Testis (tissue), 2 donors: ENCODE measurements at regions not wholly inside any gene's neighbourhood (a gene's known extent, or its start where the extent isn't known, plus 50 kb on each side); places are given as distances from the start of the nearest gene placed in this dataset.

Source experiments
- DNase-seq: peaks from one replicate; pipeline ENCODE4 v3.0.0-alpha.2; 2019
- H3K27ac ChIP-seq, 2 donors: fragments of 200-600 bp; sonication (generic); one replicate each; pipeline ENCODE4 v1.5.1; 2019
- H3K27me3 ChIP-seq: fragments of 200-600 bp; sonication (generic); one replicate; pipeline ENCODE4 v1.5.1; 2019
- H3K36me3 ChIP-seq: fragments of 200-600 bp; sonication (generic); one replicate; pipeline ENCODE4 v1.5.1; 2017; ENCODE audit warnings: low read depth; ENCODE audit errors: missing control alignments
- H3K4me1 ChIP-seq: fragments of 200-600 bp; sonication (generic); one replicate; pipeline ENCODE4 v1.5.1; 2019
- H3K4me3 ChIP-seq, 2 donors: fragments of 200-600 bp; sonication (generic); one replicate each; pipeline ENCODE4 v1.5.1; 2017 to 2019
- H3K9me3 ChIP-seq: fragments of 200-600 bp; sonication (generic); one replicate; pipeline ENCODE4 v1.5.1; 2017
- CTCF ChIP-seq, 3 experiments: fragments of 450-650 bp in 2 of 3; fragments of 200-600 bp in 1 of 3; sonication (generic) in 1 of 3; IDR thresholded peaks; one replicate each; pipeline ENCODE4 v1.5.1; 2016 to 2019; ENCODE audit warnings: antibody characterized with exemption in 3 of 3, mild to moderate bottlenecking in 2 of 3, moderate library complexity in 1 of 3
- POLR2A ChIP-seq: fragments of 450-650 bp; IDR thresholded peaks from one replicate; pipeline ENCODE4 v1.6.1; 2017; ENCODE audit warnings: antibody characterized with exemption, mild to moderate bottlenecking, moderate library complexity
- WGBS, 2 donors: methylation state at CpG; one replicate each; pipeline ENCODE4 v1.1.5; 2018; 5-methylcytosine and 5-hydroxymethylcytosine counted together
- intact Hi-C: fragments of 100-400 bp; cut with DNase I; formaldehyde crosslinking; loops from one replicate; pipeline ENCODE4 v1.15.1; 2023; ENCODE audit warnings: low total_unique reads

GRCh38 chr18:27349284-27349882 is 164.3 kb upstream of the CHST9 start:
- Histone ChIP-seq H3K4me3 (no peak overlapping the region), H3K4me1 (no peaks in the 10 kb centered on the region), H3K27ac (no peak overlapping the region), H3K9me3 (no peaks in the 10 kb centered on the region), H3K27me3 (no peaks in the 10 kb centered on the region), H3K36me3 (no peaks in the 10 kb centered on the region)
- no peak for DNase-seq
- WGBS, 2 donors, result 86 to 87% methylated on average over 4 of the region's 4 CpGs
- TF ChIP-seq CTCF (IDR thresholded peaks at IDR 0.05), result no peak
- intact Hi-C loops, result no loop called here

- intact Hi-C loops, result no loop called here
- WGBS, 2 donors, result 83 to 90% methylated on average over 1 of the region's 1 CpG
Measured at GRCh38 chr18:27331606-27332005, 146.5 kb upstream of the CHST9 start.

DNA sequence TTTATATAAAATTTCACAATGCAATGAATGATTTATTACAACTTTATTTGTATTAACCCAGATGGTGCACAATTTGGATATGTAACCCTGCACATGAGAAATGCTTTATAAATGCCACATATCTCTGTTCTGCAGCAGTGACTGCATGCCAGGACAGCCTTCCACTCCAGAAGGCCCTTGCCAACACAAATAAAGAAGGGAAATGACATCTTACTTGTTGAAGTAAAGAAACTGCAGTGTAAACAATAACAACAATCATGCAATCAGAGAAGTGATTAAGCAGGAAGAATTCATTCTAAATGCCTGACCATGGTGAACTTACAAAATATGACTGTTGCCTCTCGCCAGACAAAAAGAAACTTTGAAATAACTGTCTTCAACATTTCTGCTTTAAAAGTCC is 129.9 kb upstream of the CHST9 start:
- no peaks in the 10 kb centered on the region for H3K27me3 ChIP-seq

More at GRCh38 chr18:27331606-27332005, 146.5 kb upstream of the CHST9 start:
- no peaks in the 10 kb centered on the region for H3K27me3 ChIP-seq
- H3K4me1 ChIP-seq, result no peaks in the 10 kb centered on the region
- H3K36me3 ChIP-seq, result no peaks in the 10 kb centered on the region
- H3K4me3 ChIP-seq, result no peak overlapping the region
- no peaks in the 10 kb centered on the region for H3K9me3 ChIP-seq
- no peak for TF ChIP-seq POLR2A
- TF ChIP-seq CTCF (IDR thresholded peaks at IDR 0.05), result no peak
- no peak for DNase-seq
- H3K27ac ChIP-seq, result no peak overlapping the region

GRCh38 chr18:27313678-27314077 is 128.6 kb upstream of the CHST9 start:
- DNase-seq, result no peak
- Histone ChIP-seq H3K36me3 (no peaks in the 10 kb centered on the region), H3K27ac (no peak overlapping the region), H3K27me3 (no peaks in the 10 kb centered on the region), H3K9me3 (no peaks in the 10 kb centered on the region), H3K4me1 (no peaks in the 10 kb centered on the region), H3K4me3 (no peak overlapping the region)
- WGBS, 2 donors, result 13 to 36% methylated on average over 1 of the region's 1 CpG
- intact Hi-C loops, result no loop called here
- TF ChIP-seq POLR2A, result no peak
- no peak for TF ChIP-seq CTCF (IDR thresholded peaks at IDR 0.05)

More for the DNA sequence above, 129.9 kb upstream of the CHST9 start:
- H3K4me3 ChIP-seq, result no peak overlapping the region
- no peaks in the 10 kb centered on the region for H3K9me3 ChIP-seq
- no peaks in the 10 kb centered on the region for H3K36me3 ChIP-seq
- intact Hi-C loops, result no loop called here
- H3K27ac ChIP-seq, result no peak overlapping the region
- WGBS, 2 donors, result 57 to 64% methylated on average over 1 of the region's 1 CpG
- TF ChIP-seq POLR2A (no peak), CTCF (IDR thresholded peaks at IDR 0.05) (no peak)
- DNase-seq, result no peak
- no peaks in the 10 kb centered on the region for H3K4me1 ChIP-seq

- TF ChIP-seq POLR2A (no peak), CTCF (IDR thresholded peaks at IDR 0.05) (no peak)
- intact Hi-C loops, result no loop called here
- H3K4me3 ChIP-seq, result no peak overlapping the region
- H3K9me3 ChIP-seq, result no peaks in the 10 kb centered on the region
- 88 to 96% methylated on average over 1 of the region's 1 CpG for WGBS, 2 donors
- DNase-seq, result no peak
- H3K36me3 ChIP-seq, result no peaks in the 10 kb centered on the region
- no peaks in the 10 kb centered on the region for H3K4me1 ChIP-seq
- no peaks in the 10 kb centered on the region for H3K27me3 ChIP-seq
- H3K27ac ChIP-seq, result no peak overlapping the region
Measured at GRCh38 chr18:27312853-27313252, 127.7 kb upstream of the CHST9 start.
